BJ (cell line): ENCODE measurements at regions not wholly inside any gene's neighbourhood (a gene's known extent, or its start where the extent isn't known, plus 50 kb on each side); places are given as distances from the start of the nearest gene placed in this dataset.

Experiments used
- CTCF ChIA-PET: fragments of 350-600 bp; formaldehyde crosslinking; extraction: SDS; loops from one replicate; lab custom pipeline; 2021; ENCODE audit warnings: antibody characterized with exemption, inconsistent platforms; lab: Yijun Ruan, JAX
- POLR2A ChIA-PET: fragments of 300-600 bp; sonication (Branson Sonifier 250); formaldehyde crosslinking; extraction: SDS; loops from one replicate; lab custom pipeline; 2021; ENCODE audit warnings: antibody characterized with exemption; lab: Charles Lee
- DNase-seq: peaks from one replicate; pipeline ENCODE4 v3.0.0-alpha.2; 2011; ENCODE audit warnings: low read depth
- H3K27me3 ChIP-seq: 2 replicates; pipeline ENCODE4 v1.6.0; 2011; ENCODE audit warnings: low read length; ENCODE audit not compliant: control insufficient read depth, insufficient read depth
- H3K36me3 ChIP-seq: 2 replicates; pipeline ENCODE4 v1.5.1; 2011; ENCODE audit warnings: low read length; ENCODE audit not compliant: control insufficient read depth, insufficient read depth
- H3K4me3 ChIP-seq: 2 replicates; pipeline ENCODE4 v1.5.1; 2011; ENCODE audit warnings: low read depth, mild to moderate bottlenecking, control low read depth, low read length
- CTCF ChIP-seq: IDR thresholded peaks from 2 replicates; pipeline ENCODE4 v1.5.1; 2011; ENCODE audit warnings: low read depth, mild to moderate bottlenecking, control low read depth, inconsistent platforms, low read length, moderate library complexity; ENCODE audit not compliant: insufficient read depth

GRCh38 chr10:28411136-28411460 is 108.2 kb upstream of the MPP7 start:
- H3K36me3 ChIP-seq: no peaks in the 10 kb centered on the region
- 0 out of 2 replicates have a peak, but pooled peaks cover 2% of the 10 kb centered on the region for H3K27me3 ChIP-seq
- H3K4me3 ChIP-seq: no peak overlapping the region
- DNase-seq: no peak
- CTCF ChIA-PET: interaction anchor here (0.7 kb wide), 1 partner anchor 177 kb away, joined by 3 read pairs; no protein-coding TSS in a partner anchor
- POLR2A ChIA-PET: no interaction called here
- no peak for TF ChIP-seq CTCF

- ChIA-PET CTCF (interaction anchor here (0.6 to 0.7 kb wide), 2 partner anchors 166 to 177 kb away, joined by 3 read pairs; no protein-coding TSS in a partner anchor), POLR2A (no interaction called here)
- TF ChIP-seq CTCF: no peak
- no peak overlapping the region for H3K4me3 ChIP-seq
- H3K36me3 ChIP-seq: no peaks in the 10 kb centered on the region
- H3K27me3 ChIP-seq: 0 out of 2 replicates have a peak, but pooled peaks cover 2% of the 10 kb centered on the region
- no peak for DNase-seq
Observed at GRCh38 chr10:28411648-28412047, 108.8 kb upstream of the MPP7 start.

- TF ChIP-seq CTCF: no peak
- Histone ChIP-seq H3K36me3 (no peaks in the 10 kb centered on the region), H3K4me3 (no peak overlapping the region), H3K27me3 (peaks cover 3% of the 10 kb centered on the region)
- DNase-seq: no peak
- CTCF ChIA-PET: no interaction called here
- POLR2A ChIA-PET: no interaction called here
Observed at GRCh38 chr10:28418069-28418468, 114.8 kb upstream of the WAC start.

- CTCF ChIA-PET: no interaction called here
- TF ChIP-seq CTCF: no peak
- no peak overlapping the region for H3K4me3 ChIP-seq
- no peaks in the 10 kb centered on the region for H3K36me3 ChIP-seq
- peaks cover 3% of the 10 kb centered on the region; the same call in 1 of the 2 replicates for H3K27me3 ChIP-seq
- DNase-seq: no peak
- POLR2A ChIA-PET: no interaction called here
Observed at GRCh38 chr10:28425422-28425821, 107.5 kb upstream of the WAC start.

GRCh38 chr10:28426392-28427159 is 106.3 kb upstream of the WAC start:
- H3K4me3 ChIP-seq: no peak overlapping the region
- TF ChIP-seq CTCF: no peak
- no peaks in the 10 kb centered on the region for H3K36me3 ChIP-seq
- ChIA-PET CTCF (no interaction called here), POLR2A (no interaction called here)
- DNase-seq: no peak
- peaks cover 3% of the 10 kb centered on the region; the same call in 1 of the 2 replicates for H3K27me3 ChIP-seq
